Posterior vena cava (tissue), 2 donors: ENCODE measurements at regions not wholly inside any gene's neighbourhood (a gene's known extent, or its start where the extent isn't known, plus 50 kb on each side); places are given as distances from the start of the nearest gene placed in this dataset.
A peak's percentile ranks its signal among the peaks of the same experiment; 100 is the strongest.
"Not testable (repeated sequence)": the region's sequence is repeated elsewhere in the genome, so short reads cannot be mapped to it uniquely, and the experiment has no call there.

ENCODE experiments used
- DNase-seq: peaks from one replicate; pipeline ENCODE4 v3.0.0-alpha.2; 2020; ENCODE audit warnings: low spot score
- intact Hi-C, 2 donors: fragments of 100-400 bp; cut with DNase I; formaldehyde crosslinking; loops; one replicate each; pipeline versions ENCODE4 v1.14.1 to v1.14.2; 2022 to 2023
- donor health status: DM: yes; HTN: yes; CAD: no.
- donor health status: DM: yes; HTN: yes; CAD: no.

- intact Hi-C loops, DNase-seq: not testable (repeated sequence)
Observed at GRCh38 chr10:46734262-46734642, 155.3 kb downstream of the SYT15 start.

DNA sequence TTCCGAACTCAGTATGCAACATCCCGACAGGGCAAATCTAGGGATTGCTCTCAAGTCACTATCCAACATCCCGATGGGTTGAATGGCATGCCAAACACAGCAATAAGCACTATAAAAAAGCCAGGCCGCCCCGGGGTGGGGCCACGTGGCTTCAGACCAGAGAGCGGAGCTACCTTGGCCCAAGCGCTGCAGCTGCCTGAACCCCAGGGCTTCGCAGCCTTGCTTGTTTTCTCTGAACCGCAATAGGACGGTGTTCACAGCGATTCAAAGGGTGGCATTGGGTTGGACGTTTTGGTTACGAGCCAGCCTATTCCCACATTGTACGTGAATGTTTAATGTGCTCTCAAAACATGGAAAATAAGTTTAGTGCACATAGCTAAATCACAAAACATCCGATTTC is 161.0 kb downstream of the SYT15 start:
- peak; percentile 52 for DNase-seq
- intact Hi-C loops, result not testable (repeated sequence)

DNA sequence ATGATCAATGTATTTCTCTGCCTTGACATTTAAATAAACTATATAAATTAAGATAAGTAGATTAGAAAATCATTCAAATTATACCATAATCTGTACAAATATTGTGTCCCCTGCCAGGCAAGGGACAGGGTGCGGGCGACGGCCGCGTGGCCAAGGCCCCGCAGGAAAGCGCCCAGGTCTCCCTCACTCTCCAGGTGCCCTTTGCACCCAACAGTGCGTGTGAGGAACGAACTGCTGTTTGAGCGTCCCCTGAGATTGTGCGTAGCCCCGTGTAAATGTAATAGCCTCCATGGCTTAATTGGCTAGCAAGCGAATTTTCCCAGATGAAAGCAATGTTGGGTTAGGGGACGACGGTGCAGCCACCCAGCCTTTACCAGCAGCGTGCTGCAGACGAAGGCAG is 161.4 kb downstream of the SYT15 start:
- intact Hi-C loops, result not testable (repeated sequence)

GRCh38 chr10:46749003-46749402 is 162.2 kb upstream of the PTPN20 start:
- intact Hi-C loops, DNase-seq: not testable (repeated sequence)

More for the DNA sequence above, 161.4 kb downstream of the SYT15 start:
- DNase-seq, result not testable (repeated sequence)

- intact Hi-C loops, DNase-seq: not testable (repeated sequence)
Observed at GRCh38 chr10:46749470-46749869, 161.8 kb upstream of the PTPN20 start.

GRCh38 chr10:46753763-46754162 is 157.5 kb upstream of the PTPN20 start:
- DNase-seq, intact Hi-C loops: not testable (repeated sequence)

DNA sequence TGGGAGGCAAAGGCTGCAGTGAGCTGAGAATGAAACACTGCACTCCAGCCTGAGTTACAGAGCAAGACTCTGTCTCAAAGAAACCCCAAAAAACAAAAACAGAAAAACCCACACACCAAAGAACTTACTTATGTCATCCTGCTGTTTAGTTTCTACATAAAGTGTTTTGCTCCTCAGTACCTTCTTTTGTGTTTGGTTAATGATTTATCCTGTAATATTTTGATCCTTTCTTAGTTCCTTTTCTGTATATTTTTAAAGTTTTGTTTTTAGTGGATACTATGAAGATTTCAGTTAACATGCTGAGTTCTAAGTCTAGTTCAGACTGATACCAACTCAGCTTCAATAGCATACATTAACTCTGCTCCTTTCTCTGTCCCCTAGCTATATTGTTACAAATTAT is 149.8 kb upstream of the PTPN20 start:
- intact Hi-C loops, result not testable (repeated sequence)

GRCh38 chr10:46768515-46769291 is 142.5 kb upstream of the PTPN20 start:
- intact Hi-C loops, DNase-seq: not testable (repeated sequence)

More for the DNA sequence above, 149.8 kb upstream of the PTPN20 start:
- DNase-seq, result not testable (repeated sequence)

- intact Hi-C loops, result not testable (repeated sequence)
- peak; percentile 26 for DNase-seq
Observed at GRCh38 chr10:46773178-46773896, 137.9 kb upstream of the PTPN20 start.

GRCh38 chr10:46773897-46774236 is 137.4 kb upstream of the PTPN20 start:
- intact Hi-C loops, result not testable (repeated sequence)
- peak; percentile 56 for DNase-seq

DNA sequence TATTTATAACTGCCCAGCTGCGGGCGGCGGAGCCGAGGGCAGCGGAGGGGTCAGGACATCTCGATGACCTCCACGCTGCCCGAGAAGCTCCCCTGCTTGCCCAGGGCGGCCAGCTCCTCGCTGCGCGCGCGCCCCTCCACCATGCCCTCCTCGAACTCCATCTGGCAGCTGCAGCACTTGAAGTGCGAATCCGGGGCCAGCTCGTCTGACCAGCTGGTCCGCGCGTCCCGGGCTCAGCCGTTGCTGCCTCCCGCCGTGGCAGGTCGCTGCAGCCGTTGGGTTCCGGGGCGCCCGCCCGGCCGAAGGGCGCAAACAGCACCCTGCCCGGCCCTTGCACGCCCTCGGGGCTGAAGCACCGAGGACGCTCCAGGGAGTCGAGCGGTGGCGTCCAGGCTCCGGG is 136.9 kb upstream of the PTPN20 start:
- intact Hi-C loops, result not testable (repeated sequence)
- DNase-seq, result peak; percentile 67

GRCh38 chr10:46774945-46775667 is 136.1 kb upstream of the PTPN20 start:
- peak; percentile 55 for DNase-seq
- intact Hi-C loops, result not testable (repeated sequence)

DNA sequence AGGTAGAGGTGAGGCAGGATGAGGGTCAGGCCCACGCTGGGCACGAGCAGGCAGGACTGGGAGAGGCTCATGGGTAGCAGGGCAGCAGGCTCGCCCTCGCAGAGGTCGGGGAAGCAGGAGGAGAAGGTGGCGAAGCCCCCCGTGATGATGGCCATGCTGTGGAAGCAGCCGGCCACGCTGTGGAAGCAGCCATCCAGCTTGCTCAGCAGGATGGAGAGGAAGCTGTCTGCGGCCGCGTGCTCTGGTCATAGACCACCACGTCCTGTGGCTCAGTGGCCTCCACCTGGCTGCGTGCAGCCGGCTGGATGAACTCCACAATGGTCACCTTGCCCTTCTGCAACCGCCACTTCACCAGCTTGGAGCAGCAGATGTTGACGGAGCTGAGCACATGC is 135.6 kb upstream of the PTPN20 start:
- intact Hi-C loops, DNase-seq: not testable (repeated sequence)

GRCh38 chr10:46779571-46779970 is 131.7 kb upstream of the PTPN20 start:
- DNase-seq, result peak; percentile 91
- intact Hi-C loops, result not testable (repeated sequence)

- DNase-seq, intact Hi-C loops: not testable (repeated sequence)
Observed at GRCh38 chr10:46780164-46780563, 131.1 kb upstream of the PTPN20 start.

DNA sequence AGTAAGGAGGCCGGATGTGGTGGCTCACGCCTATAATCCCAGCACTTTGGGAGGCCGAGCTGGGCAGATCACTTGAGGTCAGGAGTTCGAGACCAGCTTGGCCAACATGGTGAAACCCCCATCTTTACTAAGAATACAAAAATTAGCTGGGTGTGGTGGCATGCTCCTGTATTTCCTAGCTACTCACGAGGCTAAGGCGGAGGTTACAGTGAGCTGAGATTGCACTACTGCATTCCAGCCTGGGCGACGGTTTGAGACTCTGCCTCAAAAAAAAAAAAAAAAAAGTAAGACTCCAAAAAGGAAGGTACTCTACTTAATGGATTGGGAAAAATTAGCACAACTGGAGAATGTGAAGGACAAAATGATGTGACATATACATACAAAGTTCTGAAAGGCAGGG is 130.2 kb upstream of the PTPN20 start:
- DNase-seq, intact Hi-C loops: not testable (repeated sequence)

DNA sequence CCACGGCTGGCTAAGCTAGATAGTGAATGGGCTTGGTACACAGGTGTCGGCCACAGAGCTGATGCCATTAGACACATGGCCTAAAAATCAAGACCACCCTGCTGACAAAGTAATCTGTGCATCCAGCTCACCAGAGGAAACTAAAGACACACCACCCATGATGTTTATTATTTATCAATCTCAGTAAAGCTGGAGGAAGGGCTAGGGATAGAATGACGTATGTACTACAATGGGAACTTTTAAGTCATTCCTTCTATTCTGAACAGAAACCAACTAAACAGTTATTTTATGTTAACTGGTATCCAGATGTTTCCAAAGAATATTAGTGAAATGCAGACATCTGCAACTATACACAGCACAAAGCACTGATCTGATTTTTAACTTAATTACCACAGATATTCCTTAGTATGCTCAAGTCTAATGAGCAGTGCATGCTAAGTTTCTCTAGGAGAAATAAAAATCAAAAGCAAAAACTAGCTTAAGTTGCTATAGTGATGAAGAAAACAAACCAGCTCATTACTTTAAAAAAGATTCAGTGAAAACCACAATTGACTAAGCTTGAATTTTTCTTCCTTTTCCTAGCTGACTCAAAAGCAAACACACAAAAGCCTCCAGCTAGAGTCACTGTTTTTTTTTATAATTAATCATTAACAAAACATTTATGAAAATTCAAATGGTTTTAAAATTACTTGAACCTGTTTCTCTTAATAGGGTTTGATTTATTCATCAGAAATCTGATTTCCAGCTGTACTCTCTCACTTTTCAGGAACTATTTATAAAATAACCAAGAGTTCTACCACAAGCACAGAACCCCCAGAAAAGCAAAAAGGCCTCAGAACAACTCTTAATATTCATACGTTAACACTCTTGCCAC is 129.0 kb upstream of the PTPN20 start:
- intact Hi-C loops, result not testable (repeated sequence)

DNA sequence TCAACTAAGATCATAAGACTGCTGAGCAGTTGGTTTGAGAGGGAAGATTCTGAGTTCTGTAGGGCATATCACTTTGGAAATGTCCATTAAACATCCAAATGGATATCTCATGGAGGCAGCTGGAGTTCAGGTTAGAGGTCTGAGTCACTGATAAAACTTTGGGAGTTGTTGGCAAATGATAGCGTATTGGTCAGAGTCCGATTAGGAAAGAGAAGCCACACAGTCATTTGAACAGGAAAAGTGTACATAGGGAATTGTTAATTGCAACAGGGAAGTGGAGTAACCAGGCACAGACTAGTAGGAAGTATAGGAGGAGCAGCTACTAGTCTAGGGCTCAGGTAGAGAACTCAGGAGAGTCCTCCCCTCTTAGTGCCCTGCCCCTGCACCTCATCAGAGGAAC is 126.6 kb upstream of the PTPN20 start:
- intact Hi-C loops, DNase-seq: not testable (repeated sequence)

More for the DNA sequence above, 129.0 kb upstream of the PTPN20 start:
- DNase-seq, result not testable (repeated sequence)

GRCh38 chr10:46786125-46786517 is 125.1 kb upstream of the PTPN20 start:
- intact Hi-C loops, DNase-seq: not testable (repeated sequence)
